Stomach (tissue), 8 donors: ENCODE measurements at regions not wholly inside any gene's neighbourhood (a gene's known extent, or its start where the extent isn't known, plus 50 kb on each side); places are given as distances from the start of the nearest gene placed in this dataset.

Source experiments
- DNase-seq, 2 donors: peaks; one replicate each; pipeline versions ENCODE4 v3.0.0 to v3.0.0-alpha.2; 2013 to 2019
- H3K27ac ChIP-seq, 5 donors: fragments of 200-600 bp in 4 of 5; sonication (generic) in 4 of 5; one replicate each; pipeline ENCODE4 v1.5.1; 2013 to 2019; ENCODE audit warnings: mild to moderate bottlenecking in 1 of 5, moderate library complexity in 1 of 5
- H3K27me3 ChIP-seq, 3 donors: fragments of 200-600 bp; sonication (generic); one replicate each; pipeline ENCODE4 v1.5.1; 2017 to 2019; ENCODE audit warnings: mixed run types in 1 of 3
- H3K36me3 ChIP-seq, 4 donors: fragments of 200-600 bp; sonication (generic); 1 replicate in 3 of 4; 2 replicates in 1 of 4; pipeline ENCODE4 v1.5.1; 2016 to 2019
- H3K4me1 ChIP-seq, 4 donors: fragments of 200-600 bp; sonication (generic); one replicate each; pipeline ENCODE4 v1.5.1; 2016 to 2019
- H3K4me3 ChIP-seq, 4 donors: fragments of 200-600 bp; sonication (generic) in 3 of 4; one replicate each; pipeline ENCODE4 v1.5.1; 2016 to 2019; ENCODE audit warnings: mild to moderate bottlenecking in 1 of 4
- H3K9me3 ChIP-seq, 4 donors: fragments of 200-600 bp; sonication (generic); one replicate each; pipeline ENCODE4 v1.5.1; 2016 to 2019
- CTCF ChIP-seq, 7 experiments: fragments of 450-650 bp in 4 of 7; fragments of 200-600 bp in 3 of 7; sonication (generic) in 3 of 7; IDR thresholded peaks; one replicate each; pipeline ENCODE4 v1.5.1; 2016 to 2019; ENCODE audit warnings: antibody characterized with exemption in 7 of 7, control low read depth in 2 of 7, mild to moderate bottlenecking in 1 of 7
- EP300 ChIP-seq: sonication (generic); formaldehyde crosslinking; IDR thresholded peaks from one replicate; pipeline ENCODE4 v1.6.1; 2017; ENCODE audit warnings: antibody characterized with exemption
- POLR2A ChIP-seq, 4 donors: fragments of 450-650 bp; IDR thresholded peaks; one replicate each; pipeline ENCODE4 v1.6.1; 2016; ENCODE audit warnings: antibody characterized with exemption in 4 of 4, control low read depth in 2 of 4, mild to moderate bottlenecking in 1 of 4, moderate library complexity in 1 of 4
- POLR2AphosphoS5 ChIP-seq, 3 donors: sonication (generic); formaldehyde crosslinking; IDR thresholded peaks; one replicate each; pipeline ENCODE4 v1.6.1; 2016; ENCODE audit warnings: antibody characterized with exemption in 3 of 3
- WGBS, 5 donors: extraction: QIAGEN DNeasy Blood & Tissue Kit in 3 of 5; methylation state at CpG; one replicate each; pipeline versions ENCODE4 v1.1.5 to v1.1.7; 2013 to 2018; 5-methylcytosine and 5-hydroxymethylcytosine counted together
- intact Hi-C: fragments of 100-400 bp; cut with DNase I; formaldehyde crosslinking; loops from one replicate; pipeline ENCODE4 v1.15.1; 2023; ENCODE audit warnings: low total_unique reads
- donor health status: healthy with polysubstance abuse.
- donor health status: Bipolar disorder and iron deficiency.
- donor health status: healthy.

GRCh38 chr21:15278851-15279250, 214.1 kb upstream of the NRIP1 start:
- Histone ChIP-seq H3K4me1 (no peaks in the 10 kb centered on the region), H3K9me3 (peaks cover 0 to 4% (median 0%) of the 10 kb centered on the region in 4 donors), H3K27me3 (no peaks in the 10 kb centered on the region), H3K36me3 (no peaks in the 10 kb centered on the region), H3K27ac (no peak overlapping the region), H3K4me3 (no peak overlapping the region)
- intact Hi-C loops, result no loop called here
- 77 to 87% (median 82%) methylated on average over 4 of the region's 4 CpGs for WGBS, 5 donors
- no peak for TF ChIP-seq POLR2A (IDR thresholded peaks at IDR 0.05)
- TF ChIP-seq CTCF (IDR thresholded peaks at IDR 0.05), result no peak
- no peak for TF ChIP-seq EP300
- TF ChIP-seq POLR2AphosphoS5 (IDR thresholded peaks at IDR 0.05), result no peak
- DNase-seq, result no peak

- no peak overlapping the region for H3K4me3 ChIP-seq
- H3K36me3 ChIP-seq, result no peaks in the 10 kb centered on the region
- intact Hi-C loops, result no loop called here
- no peaks in the 10 kb centered on the region for H3K27me3 ChIP-seq
- TF ChIP-seq EP300 (no peak), POLR2AphosphoS5 (IDR thresholded peaks at IDR 0.05) (no peak), POLR2A (IDR thresholded peaks at IDR 0.05) (no peak), CTCF (IDR thresholded peaks at IDR 0.05) (no peak)
- no peaks in the 10 kb centered on the region for H3K4me1 ChIP-seq
- no peak for DNase-seq
- WGBS, 5 donors, result 88 to 100% (median 94%) methylated on average over 1 of the region's 1 CpG
- H3K27ac ChIP-seq, result no peak overlapping the region
- H3K9me3 ChIP-seq, result peaks cover 0 to 4% (median 0%) of the 10 kb centered on the region in 4 donors
These were observed 214.7 kb upstream of the NRIP1 start for GRCh38 chr21:15279482-15279881.

- whole genome bisulfite sequencing, 5 donors, result 86 to 95% (median 93%) methylated on average over 3 of the region's 3 CpGs
- Histone ChIP-seq H3K27me3 (no peaks in the 10 kb centered on the region), H3K9me3 (peaks cover 0 to 4% (median 0%) of the 10 kb centered on the region in 4 donors), H3K36me3 (no peaks in the 10 kb centered on the region), H3K4me1 (no peaks in the 10 kb centered on the region), H3K27ac (no peak overlapping the region), H3K4me3 (no peak overlapping the region)
- no peak for DNase-seq
- TF ChIP-seq POLR2AphosphoS5 (IDR thresholded peaks at IDR 0.05), result no peak
- no peak for TF ChIP-seq EP300
- TF ChIP-seq POLR2A (IDR thresholded peaks at IDR 0.05), result no peak
- no peak for TF ChIP-seq CTCF (IDR thresholded peaks at IDR 0.05)
- intact Hi-C loops, result no loop called here
These were observed 216.9 kb upstream of the NRIP1 start for GRCh38 chr21:15281714-15282113.

- H3K9me3 ChIP-seq, result peaks cover 0 to 4% (median 0%) of the 10 kb centered on the region in 4 donors
- no peaks in the 10 kb centered on the region for H3K4me1 ChIP-seq
- intact Hi-C loops, result no loop called here
- H3K27ac ChIP-seq, result no peak overlapping the region
- DNase-seq, result no peak
- WGBS, 5 donors, result 25 to 55% (median 38%) methylated on average over 1 of the region's 1 CpG
- H3K4me3 ChIP-seq, result no peak overlapping the region
- no peaks in the 10 kb centered on the region for H3K27me3 ChIP-seq
- TF ChIP-seq POLR2AphosphoS5 (IDR thresholded peaks at IDR 0.05), result no peak
- TF ChIP-seq EP300, result no peak
- TF ChIP-seq POLR2A (IDR thresholded peaks at IDR 0.05), result no peak
- TF ChIP-seq CTCF (IDR thresholded peaks at IDR 0.05), result no peak
- H3K36me3 ChIP-seq, result no peaks in the 10 kb centered on the region
These were observed 217.9 kb upstream of the NRIP1 start for GRCh38 chr21:15282665-15283064.
